H1 (cell line): ENCODE measurements at regions not wholly inside any gene's neighbourhood (a gene's known extent, or its start where the extent isn't known, plus 50 kb on each side); places are given as distances from the start of the nearest gene placed in this dataset.

Source experiments
- CTCF ChIA-PET: fragments of 300-600 bp; sonication (Branson Sonifier 250); formaldehyde crosslinking; loops from one replicate; lab custom pipeline; 2021; ENCODE audit not compliant: partially characterized antibody; lab: Charles Lee
- POLR2A ChIA-PET: fragments of 300-600 bp; sonication (Branson Sonifier 250); formaldehyde crosslinking; loops from one replicate; lab custom pipeline; 2021; ENCODE audit warnings: inconsistent platforms; ENCODE audit not compliant: partially characterized antibody; lab: Charles Lee
- DNase-seq, 2 experiments: peaks; one replicate each; pipeline versions ENCODE4 v3.0.0 to v3.0.0-alpha.2; 2010 to 2022; ENCODE audit warnings: low spot score in 2 of 2, low read depth in 1 of 2, mixed read lengths in 1 of 2
- FAIRE-seq: peaks from 2 replicates; lab custom pipeline; 2011; peaks lifted over from hg19 to GRCh38; lab: Jason Lieb, UNC
- H2AFZ ChIP-seq: 2 replicates; pipeline ENCODE4 v1.8.1; 2012; ENCODE audit warnings: low read length, inconsistent platforms
- H2AK5ac ChIP-seq: 2 replicates; pipeline ENCODE4 v1.6.1; 2013; ENCODE audit warnings: low read depth, low read length
- H2BK120ac ChIP-seq: replicated peaks from 2 replicates; pipeline ENCODE3; 2013; ENCODE audit warnings: low read depth, low read length, inconsistent platforms
- H2BK12ac ChIP-seq: 2 replicates; pipeline ENCODE4 v1.6.1; 2013; ENCODE audit warnings: low read depth, low read length
- H2BK15ac ChIP-seq: 2 replicates; pipeline ENCODE4 v1.6.1; 2013; ENCODE audit warnings: low read length
- H2BK20ac ChIP-seq: 2 replicates; pipeline ENCODE4 v1.6.1; 2013; ENCODE audit warnings: low read length
- H2BK5ac ChIP-seq: 2 replicates; pipeline ENCODE4 v1.6.1; 2013; ENCODE audit warnings: low read depth, low read length
- H3K14ac ChIP-seq: 2 replicates; pipeline ENCODE4 v1.6.1; 2013; ENCODE audit warnings: inconsistent platforms; ENCODE audit not compliant: insufficient read length
- H3K18ac ChIP-seq: 2 replicates; pipeline ENCODE4 v1.6.1; 2013; ENCODE audit warnings: low read length; ENCODE audit errors: extremely low read depth
- H3K23ac ChIP-seq: 2 replicates; pipeline ENCODE4 v1.6.1; 2013; ENCODE audit warnings: inconsistent platforms; ENCODE audit not compliant: insufficient read length
- H3K23me2 ChIP-seq: 2 replicates; pipeline ENCODE4 v1.6.1; 2013; ENCODE audit warnings: low read depth, low read length
- H3K27ac ChIP-seq: 2 replicates; pipeline ENCODE4 v1.6.1; 2011; ENCODE audit warnings: low read depth, low read length, inconsistent platforms
- H3K27me3 ChIP-seq, 4 experiments: replicated peaks in 1 of 4; 1 replicate in 1 of 4; 2 replicates in 3 of 4; pipeline versions ENCODE4 v1.6.1 to v1.8.1; 2011 to 2013; ENCODE audit warnings: low read length in 3 of 4, mild to moderate bottlenecking in 3 of 4, inconsistent platforms in 2 of 4, mixed read lengths in 2 of 4, moderate library complexity in 1 of 4; ENCODE audit not compliant: control insufficient read depth in 3 of 4, insufficient read depth in 3 of 4; ENCODE audit errors: extremely low read depth in 1 of 4
- H3K36me3 ChIP-seq, 4 experiments: 2 replicates each; pipeline versions ENCODE4 v1.6.1 to v1.8.1; 2011 to 2013; ENCODE audit warnings: mild to moderate bottlenecking in 4 of 4, low read length in 3 of 4, moderate library complexity in 2 of 4, control low read depth in 1 of 4, inconsistent platforms in 1 of 4; ENCODE audit not compliant: insufficient read depth in 4 of 4, control insufficient read depth in 2 of 4
- H3K4ac ChIP-seq: replicated peaks from 2 replicates; pipeline ENCODE3; 2013; ENCODE audit warnings: low read length, low read depth, mixed read lengths, inconsistent platforms; ENCODE audit not compliant: insufficient read length
- H3K4me1 ChIP-seq, 4 experiments: replicated peaks in 1 of 4; 1 replicate in 1 of 4; 2 replicates in 3 of 4; pipeline versions ENCODE4 v1.6.1 to v1.8.1; 2011 to 2013; ENCODE audit warnings: low read length in 3 of 4, inconsistent platforms in 2 of 4, mixed read lengths in 1 of 4; ENCODE audit not compliant: insufficient read depth in 4 of 4, control insufficient read depth in 3 of 4
- H3K4me2 ChIP-seq, 2 experiments: 2 replicates each; pipeline versions ENCODE4 v1.6.1 to v1.8.1; 2011 to 2013; ENCODE audit warnings: low read depth in 2 of 2, low read length in 2 of 2, control low read depth in 1 of 2, inconsistent platforms in 1 of 2, mild to moderate bottlenecking in 1 of 2; ENCODE audit not compliant: insufficient read depth in 1 of 2
- H3K4me3 ChIP-seq, 4 experiments: fragments of 200-600, 300-600 bp in 1 of 4; sonication (generic), shearing (Covaris generic), sonication (Bioruptor Twin) in 1 of 4; 2 replicates each; pipeline versions ENCODE4 v1.5.1 to v1.8.1; 2011 to 2016; ENCODE audit warnings: low read length in 4 of 4, low read depth in 3 of 4, control low read depth in 2 of 4, inconsistent platforms in 2 of 4, mild to moderate bottlenecking in 2 of 4, mixed read lengths in 1 of 4, moderate library complexity in 1 of 4; ENCODE audit not compliant: insufficient read depth in 2 of 4; ENCODE audit errors: extremely low read depth in 1 of 4
- H3K56ac ChIP-seq: replicated peaks from 2 replicates; pipeline ENCODE3; 2013; ENCODE audit warnings: low read depth, mild to moderate bottlenecking, mixed read lengths, low read length, inconsistent platforms; ENCODE audit not compliant: insufficient read length
- H3K79me1 ChIP-seq: 2 replicates; pipeline ENCODE4 v1.6.1; 2013; ENCODE audit warnings: low read depth, low read length, control low read depth
- H3K79me2 ChIP-seq, 2 experiments: 2 replicates each; pipeline versions ENCODE4 v1.6.1 to v1.8.1; 2012 to 2013; ENCODE audit warnings: low read length in 2 of 2, mild to moderate bottlenecking in 2 of 2, inconsistent platforms in 1 of 2; ENCODE audit not compliant: insufficient read depth in 2 of 2, control insufficient read depth in 1 of 2
- H3K9ac ChIP-seq, 4 experiments: replicated peaks in 1 of 4; 1 replicate in 1 of 4; 2 replicates in 3 of 4; pipeline versions ENCODE4 v1.6.1 to v1.8.1; 2011 to 2013; ENCODE audit warnings: low read depth in 3 of 4, low read length in 3 of 4, control low read depth in 2 of 4, mild to moderate bottlenecking in 2 of 4, moderate library complexity in 2 of 4, inconsistent platforms in 1 of 4; ENCODE audit errors: extremely low read depth in 1 of 4
- H3K9me3 ChIP-seq, 2 experiments: 2 replicates each; pipeline versions ENCODE4 v1.6.1 to v1.8.1; 2012 to 2013; ENCODE audit warnings: mild to moderate bottlenecking in 2 of 2, moderate library complexity in 2 of 2, control low read depth in 1 of 2, inconsistent platforms in 1 of 2, low read depth in 1 of 2, low read length in 1 of 2, mixed read lengths in 1 of 2; ENCODE audit not compliant: insufficient read depth in 2 of 2
- H4K20me1 ChIP-seq, 2 experiments: replicated peaks in 1 of 2; 2 replicates each; pipeline versions ENCODE3 to v1.8.1; 2011 to 2013; ENCODE audit warnings: inconsistent platforms in 2 of 2, low read length in 2 of 2, mild to moderate bottlenecking in 1 of 2; ENCODE audit not compliant: insufficient read depth in 2 of 2, control insufficient read depth in 1 of 2
- H4K5ac ChIP-seq: 2 replicates; pipeline ENCODE4 v1.6.1; 2013; ENCODE audit warnings: low read length, low read depth, mixed read lengths, inconsistent platforms; ENCODE audit not compliant: insufficient read length
- H4K8ac ChIP-seq: 2 replicates; pipeline ENCODE4 v1.8.0; 2013; ENCODE audit warnings: mild to moderate bottlenecking, moderate library complexity, low read length, inconsistent platforms; ENCODE audit not compliant: insufficient read depth; ENCODE audit errors: extremely low read depth
- H4K91ac ChIP-seq: replicated peaks from 2 replicates; pipeline ENCODE3; 2013; ENCODE audit warnings: low read length, mixed read lengths, inconsistent platforms; ENCODE audit not compliant: insufficient read length
- BCL11A ChIP-seq, 2 experiments: IDR thresholded peaks; one replicate each; pipeline ENCODE4 v1.6.1; 2011; ENCODE audit warnings: low read depth in 2 of 2, low read length in 2 of 2, mild to moderate bottlenecking in 2 of 2
- CBX5 ChIP-seq: fragments of 300-800, 300-1000 bp; sonication (generic); IDR thresholded peaks from 2 replicates; pipeline ENCODE4 v1.7.1; 2016; ENCODE audit warnings: antibody characterized with exemption, low read length, low read depth
- CTBP2 ChIP-seq: IDR thresholded peaks from 2 replicates; pipeline ENCODE4 v1.7.0; 2011; ENCODE audit warnings: borderline replicate concordance, mild to moderate bottlenecking, moderate library complexity, mixed read lengths, low read length; ENCODE audit not compliant: insufficient read depth, insufficient read length
- CTCF ChIP-seq, 3 experiments: IDR thresholded peaks; 1 replicate in 2 of 3; 2 replicates in 1 of 3; pipeline versions ENCODE4 v1.5.1 to v1.6.1; 2011; ENCODE audit warnings: low read length in 3 of 3, mild to moderate bottlenecking in 3 of 3, inconsistent platforms in 2 of 3, low read depth in 1 of 3, moderate library complexity in 1 of 3; ENCODE audit not compliant: insufficient read depth in 1 of 3; ENCODE audit errors: control extremely low read depth in 1 of 3
- RNF2 ChIP-seq: fragments of 200-900, 300-1000 bp; sonication (generic); IDR thresholded peaks from 2 replicates; pipeline ENCODE4 v1.7.1; 2016; ENCODE audit warnings: borderline replicate concordance, low read depth, mild to moderate bottlenecking, antibody characterized with exemption, low read length; ENCODE audit not compliant: poor library complexity, severe bottlenecking; ENCODE audit errors: missing control alignments
- SAP30 ChIP-seq: fragments of 300-600 bp; sonication (generic); IDR thresholded peaks from 2 replicates; pipeline ENCODE4 v1.7.1; 2012; ENCODE audit warnings: low read length, moderate library complexity, mild to moderate bottlenecking, inconsistent platforms; ENCODE audit not compliant: insufficient read depth, insufficient replicate concordance
- SIX5 ChIP-seq: IDR thresholded peaks from 2 replicates; pipeline ENCODE4 v1.6.1; 2011; ENCODE audit warnings: mild to moderate bottlenecking, low read depth, low read length
- TAF7 ChIP-seq: optimal IDR thresholded peaks from 2 replicates; pipeline ENCODE3; 2011; ENCODE audit warnings: low read depth, mild to moderate bottlenecking, inconsistent platforms, low read length, moderate library complexity, borderline replicate concordance
- USF2 ChIP-seq: IDR thresholded peaks from 2 replicates; pipeline ENCODE4 v1.6.1; 2011; ENCODE audit warnings: low read length, improper control_type of control experiment
- ZNF274 ChIP-seq: IDR thresholded peaks from 2 replicates; pipeline ENCODE4 v1.7.0; 2012; ENCODE audit warnings: low read length, borderline replicate concordance; ENCODE audit errors: extremely low read depth
- WGBS, 2 experiments: shearing (Covaris generic) in 1 of 2; methylation state at CpG; one replicate each; pipeline versions ENCODE4 v1.1.6 to v1.1.7; 2013 to 2015; ENCODE audit warnings: low lambda C conversion rate in 2 of 2, mixed read lengths in 2 of 2, inconsistent platforms in 1 of 2, low coverage in 1 of 2, missing lambda C conversion rate in 1 of 2; ENCODE audit not compliant: insufficient replicate concordance in 2 of 2, insufficient coverage in 1 of 2, insufficient read length in 1 of 2; ENCODE audit errors: extremely low coverage in 1 of 2, missing lambda C conversion rate in 1 of 2; 5-methylcytosine and 5-hydroxymethylcytosine counted together

- FAIRE-seq: no peak
- H3K4me1 ChIP-seq: no peaks in the 10 kb centered on the region
- no peak for TF ChIP-seq BCL11A (IDR thresholded peaks at IDR 0.05; ENCODE audit: low read depth in 2 of 2, low read length in 2 of 2)
- no peak for TF ChIP-seq SIX5
- no peak for TF ChIP-seq ZNF274
- TF ChIP-seq TAF7: no peak
- no peak for TF ChIP-seq CTCF (IDR thresholded peaks at IDR 0.05; ENCODE audit: control extremely low read depth in 1 of 3, insufficient read depth in 1 of 3, low read depth in 1 of 3, low read length in 3 of 3)
- no peak for TF ChIP-seq CTBP2
- TF ChIP-seq RNF2: no peak
- no peak for TF ChIP-seq CBX5
- TF ChIP-seq USF2: no peak
- no peak for TF ChIP-seq SAP30
These were observed 311.0 kb downstream of the CENPC start for GRCh38 chr4:67234296-67234695.

More at GRCh38 chr4:67234296-67234695, 311.0 kb downstream of the CENPC start:
- no peaks in the 10 kb centered on the region for H3K36me3 ChIP-seq
- H3K9ac ChIP-seq: no peak overlapping the region
- no peak overlapping the region for H3K4ac ChIP-seq
- H4K91ac ChIP-seq: no peak overlapping the region
- POLR2A ChIA-PET: no interaction called here
- no peaks in the 10 kb centered on the region for H3K9me3 ChIP-seq
- H2AK5ac ChIP-seq: no peak overlapping the region
- H2BK120ac ChIP-seq: no peak overlapping the region
- H3K23ac ChIP-seq: no peak overlapping the region
- no peaks in the 10 kb centered on the region for H3K79me2 ChIP-seq
- no peaks in the 10 kb centered on the region for H3K79me1 ChIP-seq
- H4K5ac ChIP-seq: no peak overlapping the region
- H3K27me3 ChIP-seq: peaks cover 0 to 1% (median 0%) of the 10 kb centered on the region in 4 experiments; a peak in 1 of 7 replicates
- no peak overlapping the region for H3K4me2 ChIP-seq
- WGBS, 2 experiments: 93% methylated on average over 2 of the region's 2 CpGs; no CpG with 5 or more reads in 1 of the 2 experiments
- H3K23me2 ChIP-seq: no peaks in the 10 kb centered on the region
- no peak for DNase-seq
- H3K18ac ChIP-seq: no peak overlapping the region
- H3K56ac ChIP-seq: no peak overlapping the region
- no peak overlapping the region for H4K8ac ChIP-seq
- no peak overlapping the region for H3K27ac ChIP-seq
- no peaks in the 10 kb centered on the region for H4K20me1 ChIP-seq
- no peak overlapping the region for H3K4me3 ChIP-seq
- H2BK20ac ChIP-seq: no peak overlapping the region
- H2BK15ac ChIP-seq: no peak overlapping the region
- CTCF ChIA-PET: no interaction called here
- no peak overlapping the region for H2BK12ac ChIP-seq
- H3K14ac ChIP-seq: no peak overlapping the region
- H2BK5ac ChIP-seq: no peak overlapping the region
- no peak overlapping the region for H2AFZ ChIP-seq
